ENCODE measurements at regions not wholly inside any gene's neighbourhood (a gene's known extent, or its start where the extent isn't known, plus 50 kb on each side); places are given as distances from the start of the nearest gene placed in this dataset.

- DNase-seq, result no peak
Measured at GRCh38 chr10:129322933-129323820, 143.9 kb upstream of the MGMT start.

GRCh38 chr10:129323879-129324278 lies 143.2 kb upstream of the MGMT start:
- no peak for DNase-seq

DNA sequence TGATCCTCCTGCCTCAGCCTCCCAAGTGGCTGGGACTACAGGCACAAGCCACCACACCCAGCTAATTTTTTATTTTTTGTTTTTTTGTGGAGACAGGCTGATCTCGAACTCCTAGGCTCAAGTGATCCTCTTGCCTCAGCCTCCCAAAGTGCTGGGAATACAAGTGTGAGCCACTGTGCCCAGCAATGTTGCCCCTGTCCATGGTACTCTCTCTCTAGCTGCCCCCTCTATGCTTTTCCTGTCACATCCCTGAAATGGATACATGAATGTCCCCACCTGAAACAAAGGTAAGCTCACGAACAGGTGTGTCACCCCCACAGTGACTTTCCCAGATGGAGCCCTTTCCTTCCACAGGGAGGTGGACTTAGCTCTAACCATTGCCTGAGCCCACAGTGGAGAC lies 141.1 kb upstream of the MGMT start:
- no peak for DNase-seq

DNA sequence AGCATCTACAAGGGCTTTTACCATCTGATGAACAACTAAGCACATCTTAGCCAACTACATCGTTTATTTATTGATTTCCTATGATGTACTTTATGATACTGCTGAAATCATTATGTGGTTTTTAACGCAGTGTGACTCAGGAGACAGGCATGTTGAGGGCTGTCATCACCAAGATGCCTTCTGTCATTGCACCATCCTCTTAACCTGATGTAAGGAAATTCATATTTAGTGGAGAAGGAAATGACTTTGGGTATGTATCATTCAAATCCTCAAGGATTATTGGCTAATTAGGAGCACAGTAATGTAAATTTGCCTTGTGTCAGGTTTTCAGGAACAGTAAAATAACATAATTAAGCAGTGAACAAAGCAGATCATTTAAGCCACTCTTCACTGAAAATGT lies 138.5 kb upstream of the MGMT start:
- DNase-seq, result no peak

GRCh38 chr10:129329385-129330055 lies 137.5 kb upstream of the MGMT start:
- DNase-seq, result no peak

DNA sequence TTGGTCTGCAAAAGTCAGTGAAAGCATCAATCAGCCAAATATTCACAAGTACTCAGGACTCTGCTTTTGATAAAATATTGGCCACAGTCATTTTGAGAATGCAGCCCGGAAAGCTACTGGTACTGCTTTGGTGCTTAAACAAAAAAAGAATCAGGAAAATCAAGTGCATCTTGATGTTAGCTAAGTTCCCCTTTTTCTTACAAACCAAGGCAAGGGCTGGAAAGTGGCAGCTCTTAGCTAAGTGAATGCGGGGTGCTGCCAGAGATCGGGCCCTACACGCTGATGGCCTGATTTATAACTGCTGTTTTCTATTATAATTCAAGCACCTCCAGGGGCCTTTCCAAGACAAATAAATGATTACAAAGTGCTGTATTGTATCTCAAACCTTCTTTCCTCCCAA lies 136.8 kb upstream of the MGMT start:
- no peak for DNase-seq

- no peak for DNase-seq
Measured at GRCh38 chr10:129331207-129331838, 135.7 kb upstream of the MGMT start.

DNA sequence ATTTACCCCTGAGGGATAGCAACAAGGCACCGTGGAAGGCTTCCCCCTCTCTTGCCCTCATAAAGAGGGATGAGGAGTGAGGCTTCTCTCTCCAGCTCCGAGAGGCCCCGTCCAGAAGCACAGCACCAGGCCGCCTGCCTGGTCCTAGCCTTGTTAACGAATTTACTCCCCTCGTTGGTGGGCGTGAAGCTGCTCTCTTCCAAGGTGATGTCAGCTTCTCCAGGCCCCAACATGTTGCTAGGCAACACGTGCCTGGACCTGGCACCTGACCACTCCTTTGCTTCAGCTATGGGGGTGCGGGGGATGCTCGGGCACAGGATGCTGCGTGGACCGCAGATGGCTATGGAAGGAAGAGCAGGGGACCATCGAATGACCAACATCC lies 135.2 kb upstream of the MGMT start:
- DNase-seq, result no peak

DNA sequence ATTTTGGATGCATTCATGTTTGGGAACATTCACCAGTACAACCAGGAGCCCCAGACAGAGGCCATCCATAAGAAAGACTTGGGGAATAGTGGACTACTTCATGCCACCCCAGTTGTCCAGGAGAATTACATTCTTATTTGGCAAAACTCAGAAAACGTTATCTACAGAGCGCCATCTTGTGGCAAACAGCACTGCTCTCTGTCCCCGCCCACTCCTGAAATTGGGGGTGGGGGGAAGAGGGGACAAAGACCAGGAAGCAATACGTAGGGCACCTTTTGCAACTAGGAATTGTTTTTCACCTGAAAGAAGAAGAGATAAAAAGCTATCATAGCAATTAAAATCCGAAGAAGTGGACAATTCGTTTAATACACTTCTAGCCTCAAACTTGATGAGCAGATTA lies 134.6 kb upstream of the MGMT start:
- no peak for DNase-seq

- no peak for DNase-seq
Measured at GRCh38 chr10:129333706-129334105, 133.3 kb upstream of the MGMT start.

DNA sequence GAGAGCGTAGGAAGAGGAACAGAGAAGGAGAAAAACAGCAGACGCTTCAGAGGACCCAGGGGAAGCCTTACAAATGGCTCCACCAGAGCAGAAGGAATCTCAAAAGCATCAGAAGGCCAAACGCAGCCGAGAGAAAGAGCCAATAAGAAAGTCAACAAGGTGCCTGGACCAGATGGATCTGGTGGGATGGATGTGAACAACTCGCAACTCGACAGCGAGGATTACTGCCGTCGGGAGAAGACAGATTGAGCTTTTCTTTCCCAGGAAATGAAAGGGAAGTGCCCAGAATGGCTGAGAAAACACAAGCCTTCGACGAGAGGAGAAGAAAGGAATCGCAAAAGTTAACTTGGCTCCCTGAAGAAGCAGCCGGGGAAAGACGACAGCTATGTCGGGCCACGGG lies 132.8 kb upstream of the MGMT start:
- DNase-seq, result no peak

- DNase-seq, result no peak
Measured at GRCh38 chr10:129335396-129335795, 131.6 kb upstream of the MGMT start.

DNA sequence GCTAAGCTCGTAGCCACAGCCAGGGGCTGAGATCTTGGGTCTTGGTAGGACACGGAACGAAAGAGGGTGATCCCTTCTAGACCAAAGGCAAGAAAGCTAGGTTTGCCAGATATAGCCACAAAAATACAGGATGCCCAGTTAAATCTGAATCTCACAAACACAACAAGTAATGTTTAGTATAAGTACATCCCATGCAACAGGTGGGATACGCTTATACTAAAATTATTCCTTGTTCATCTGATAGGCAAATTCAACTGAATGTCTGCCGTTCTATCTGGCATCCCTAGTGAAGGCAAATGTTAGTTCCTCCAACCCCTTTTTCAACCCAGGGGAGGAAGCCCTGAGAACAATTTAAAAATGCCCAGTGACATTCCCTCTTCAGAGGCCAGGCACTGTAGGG lies 131.1 kb upstream of the MGMT start:
- no peak for DNase-seq

DNA sequence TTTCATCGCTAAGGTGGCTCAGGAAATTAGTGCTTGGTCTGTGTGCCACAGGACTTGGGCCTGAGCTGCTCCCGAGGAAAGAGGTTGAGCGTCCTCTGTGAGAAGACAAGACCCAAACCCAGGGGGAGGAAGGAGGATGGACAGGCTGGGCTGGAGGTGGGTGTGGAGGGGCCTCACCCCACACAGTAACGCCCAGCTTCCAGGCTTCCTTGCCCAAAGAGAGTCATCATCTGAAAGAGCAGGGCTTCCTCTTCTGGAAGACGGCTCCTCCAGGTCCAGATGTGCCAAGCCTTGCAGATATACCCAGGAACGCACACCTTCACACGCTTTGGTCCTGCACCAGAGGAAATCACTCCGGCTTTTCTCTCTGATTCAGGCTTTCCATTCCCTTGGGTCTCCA lies 127.8 kb upstream of the MGMT start:
- no peak for DNase-seq

- DNase-seq, result no peak
Measured at GRCh38 chr10:129339841-129340240, 127.2 kb upstream of the MGMT start.

GRCh38 chr10:129341087-129341486 lies 126.0 kb upstream of the MGMT start:
- no peak for DNase-seq

DNA sequence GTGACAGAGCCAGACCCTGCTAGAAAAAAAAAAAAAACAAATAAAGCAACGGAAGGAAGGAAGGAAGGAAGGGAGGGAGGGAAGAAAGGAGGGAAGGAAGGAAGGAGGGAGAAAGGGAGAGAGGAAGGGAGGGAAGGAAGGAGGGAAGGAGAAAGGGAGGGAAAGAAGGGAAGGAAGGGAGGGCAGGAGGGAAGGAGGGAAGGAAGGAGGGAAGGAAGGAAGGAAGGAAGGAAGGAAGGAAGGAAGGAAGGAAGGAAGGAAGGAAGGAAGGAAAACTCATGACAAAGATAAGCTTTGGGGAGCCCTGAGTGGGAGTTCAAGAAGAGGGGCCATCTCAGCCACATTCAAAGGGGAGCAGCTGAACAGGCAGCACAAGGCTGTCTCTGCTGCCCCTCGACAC lies 124.7 kb upstream of the MGMT start:
- DNase-seq, result no peak

- DNase-seq, result no peak
Measured at GRCh38 chr10:129343141-129343540, 123.9 kb upstream of the MGMT start.

- DNase-seq, result no peak
Measured at GRCh38 chr10:129344103-129344502, 122.9 kb upstream of the MGMT start.

DNA sequence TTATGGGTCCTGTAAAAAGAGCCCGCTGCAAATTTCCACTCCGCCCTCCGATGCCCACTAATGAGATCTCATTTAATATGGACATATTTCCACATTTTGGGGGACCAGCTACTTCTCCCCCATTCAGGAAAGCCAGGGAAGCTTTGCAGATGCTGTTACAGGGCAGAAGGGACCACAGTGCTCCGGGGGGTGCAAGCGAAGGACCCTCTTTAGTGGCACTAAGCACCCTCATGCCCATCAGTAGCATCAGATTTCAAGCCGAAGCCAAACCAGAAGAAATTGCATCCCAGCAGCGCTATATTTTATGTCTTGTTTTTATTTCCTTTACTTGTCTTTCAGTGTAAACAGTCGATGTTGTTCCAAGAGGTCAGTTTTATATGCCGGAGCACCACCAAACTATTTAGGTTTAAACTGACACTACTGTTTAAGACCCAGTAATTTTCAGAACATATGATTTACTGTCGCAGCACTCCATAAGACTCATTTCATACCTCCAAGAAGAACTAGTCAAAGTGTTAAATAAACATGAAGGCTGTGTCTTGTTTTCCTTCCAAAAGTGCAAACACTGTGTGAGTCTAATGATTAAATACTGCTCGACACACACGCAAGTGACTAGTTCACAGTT lies 122.2 kb upstream of the MGMT start:
- DNase-seq, result no peak

DNA sequence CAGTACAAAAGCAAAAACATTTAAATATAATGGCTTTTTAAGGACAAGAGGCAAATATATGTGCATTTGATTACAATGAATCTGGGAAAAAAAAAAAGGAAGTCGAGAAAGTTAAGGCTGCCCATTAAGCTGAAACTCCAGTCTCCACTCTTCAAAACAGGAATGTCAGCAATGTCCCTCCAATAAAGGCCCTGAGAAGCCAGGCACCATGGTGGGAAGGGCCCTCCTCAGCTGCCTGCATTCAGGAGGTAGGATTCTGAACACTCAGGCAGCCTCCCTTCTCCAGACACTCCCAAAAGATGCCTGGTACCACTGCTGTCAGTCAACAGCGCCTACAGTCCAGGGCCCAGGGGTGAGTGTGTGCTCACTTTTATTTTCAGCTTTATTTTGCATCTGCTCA lies 121.3 kb upstream of the MGMT start:
- no peak for DNase-seq

GRCh38 chr10:129350690-129351089 lies 116.4 kb upstream of the MGMT start:
- DNase-seq, result no peak

GRCh38 chr10:129353101-129353500 lies 113.9 kb upstream of the MGMT start:
- DNase-seq, result no peak

GRCh38 chr10:129360046-129360445 lies 107.0 kb upstream of the MGMT start:
- no peak for DNase-seq
